ENCODE measurements at regions not wholly inside any gene's neighbourhood (a gene's known extent, or its start where the extent isn't known, plus 50 kb on each side); places are given as distances from the start of the nearest gene placed in this dataset.

- H3K9ac ChIP-seq (ENCODE audit: insufficient read depth in 1 of 2, low read length in 2 of 2), result no peak overlapping the region
- no peak for ATAC-seq (ENCODE audit: insufficient read depth, low FRiP score)
- H3K27ac ChIP-seq (ENCODE audit: low read depth in 1 of 2, low read length in 1 of 2), result no peak overlapping the region
- peaks cover 7 to 37% (median 8%) of the 10 kb centered on the region in 5 donors for H3K4me1 ChIP-seq (ENCODE audit: control insufficient read depth in 5 of 5, insufficient read depth in 5 of 5, low read length in 5 of 5)
- peak; percentile 68 to 80 (median 78) for DNase-seq
- WGBS, 2 donors, result 72 to 80% methylated on average over 17 of the region's 17 CpGs
- H3K27me3 ChIP-seq (ENCODE audit: control insufficient read depth in 3 of 3, insufficient read depth in 3 of 3, low read length in 2 of 3), result peaks cover 0 to 19% (median 3%) of the 10 kb centered on the region in 3 donors
- no peak overlapping the region for H3K4me3 ChIP-seq
- H3K9me3 ChIP-seq (ENCODE audit: control insufficient read depth in 4 of 4, insufficient read depth in 3 of 4, low read length in 3 of 4), result no peaks in the 10 kb centered on the region
- TF ChIP-seq CTCF (IDR thresholded peaks at IDR 0.05; ENCODE audit: control extremely low read depth, extremely low read depth), result no peak
- H3K36me3 ChIP-seq (ENCODE audit: control insufficient read depth in 4 of 4, insufficient read depth in 4 of 4, low read length in 4 of 4), result no peaks in the 10 kb centered on the region
Observed at GRCh38 chr13:26967119-26968038, 204.2 kb downstream of the USP12 start.

- DNase-seq (no peak), ATAC-seq (ENCODE audit: insufficient read depth, low FRiP score) (no peak)
- WGBS, 2 donors, result 79 to 85% methylated on average over 4 of the region's 4 CpGs
- Histone ChIP-seq H3K4me1 (ENCODE audit: control insufficient read depth in 5 of 5, insufficient read depth in 5 of 5, low read length in 5 of 5) (peaks cover 7 to 39% (median 10%) of the 10 kb centered on the region in 5 donors), H3K27me3 (ENCODE audit: control insufficient read depth in 3 of 3, insufficient read depth in 3 of 3, low read length in 2 of 3) (peaks cover 0 to 19% (median 3%) of the 10 kb centered on the region in 3 donors), H3K36me3 (ENCODE audit: control insufficient read depth in 4 of 4, insufficient read depth in 4 of 4, low read length in 4 of 4) (no peaks in the 10 kb centered on the region), H3K4me3 (no peak overlapping the region), H3K27ac (ENCODE audit: low read depth in 1 of 2, low read length in 1 of 2) (no peak overlapping the region), H3K9me3 (ENCODE audit: control insufficient read depth in 4 of 4, insufficient read depth in 3 of 4, low read length in 3 of 4) (no peaks in the 10 kb centered on the region), H3K9ac (ENCODE audit: insufficient read depth in 1 of 2, low read length in 2 of 2) (no peak overlapping the region)
- no peak for TF ChIP-seq CTCF (IDR thresholded peaks at IDR 0.05; ENCODE audit: control extremely low read depth, extremely low read depth)
Observed at GRCh38 chr13:26966701-26967080, 204.9 kb downstream of the USP12 start.

GRCh38 chr13:26965952-26966700 is 205.5 kb downstream of the USP12 start:
- DNase-seq, result peak; percentile 76 to 85 (median 81)
- TF ChIP-seq CTCF (IDR thresholded peaks at IDR 0.05; ENCODE audit: control extremely low read depth, extremely low read depth), result no peak
- no peaks in the 10 kb centered on the region for H3K9me3 ChIP-seq (ENCODE audit: control insufficient read depth in 4 of 4, insufficient read depth in 3 of 4, low read length in 3 of 4)
- peaks cover 7 to 39% (median 11%) of the 10 kb centered on the region in 5 donors for H3K4me1 ChIP-seq (ENCODE audit: control insufficient read depth in 5 of 5, insufficient read depth in 5 of 5, low read length in 5 of 5)
- H3K9ac ChIP-seq (ENCODE audit: insufficient read depth in 1 of 2, low read length in 2 of 2), result no peak overlapping the region
- no peak overlapping the region for H3K4me3 ChIP-seq
- H3K27me3 ChIP-seq (ENCODE audit: control insufficient read depth in 3 of 3, insufficient read depth in 3 of 3, low read length in 2 of 3), result peaks cover 0 to 19% (median 3%) of the 10 kb centered on the region in 3 donors
- no peaks in the 10 kb centered on the region for H3K36me3 ChIP-seq (ENCODE audit: control insufficient read depth in 4 of 4, insufficient read depth in 4 of 4, low read length in 4 of 4)
- H3K27ac ChIP-seq (ENCODE audit: low read depth in 1 of 2, low read length in 1 of 2), result no peak overlapping the region
- ATAC-seq (ENCODE audit: insufficient read depth, low FRiP score), result no peak
- 71 to 84% methylated on average over 22 of the region's 22 CpGs for WGBS, 2 donors

All from lung (tissue), 11 donors.